H1 (cell line): ENCODE measurements at regions not wholly inside any gene's neighbourhood (a gene's known extent, or its start where the extent isn't known, plus 50 kb on each side); places are given as distances from the start of the nearest gene placed in this dataset.
A peak's percentile ranks its signal among the peaks of the same experiment; 100 is the strongest.

Experiments used
- CTCF ChIA-PET: fragments of 300-600 bp; sonication (Branson Sonifier 250); formaldehyde crosslinking; loops from one replicate; lab custom pipeline; 2021; ENCODE audit not compliant: partially characterized antibody; lab: Charles Lee
- POLR2A ChIA-PET: fragments of 300-600 bp; sonication (Branson Sonifier 250); formaldehyde crosslinking; loops from one replicate; lab custom pipeline; 2021; ENCODE audit warnings: inconsistent platforms; ENCODE audit not compliant: partially characterized antibody; lab: Charles Lee
- DNase-seq, 2 experiments: peaks; one replicate each; pipeline versions ENCODE4 v3.0.0 to v3.0.0-alpha.2; 2010 to 2022; ENCODE audit warnings: low spot score in 2 of 2, low read depth in 1 of 2, mixed read lengths in 1 of 2
- FAIRE-seq: peaks from 2 replicates; lab custom pipeline; 2011; peaks lifted over from hg19 to GRCh38; lab: Jason Lieb, UNC
- H2AFZ ChIP-seq: 2 replicates; pipeline ENCODE4 v1.8.1; 2012; ENCODE audit warnings: low read length, inconsistent platforms
- H2AK5ac ChIP-seq: 2 replicates; pipeline ENCODE4 v1.6.1; 2013; ENCODE audit warnings: low read depth, low read length
- H2BK120ac ChIP-seq: replicated peaks from 2 replicates; pipeline ENCODE3; 2013; ENCODE audit warnings: low read depth, low read length, inconsistent platforms
- H2BK12ac ChIP-seq: 2 replicates; pipeline ENCODE4 v1.6.1; 2013; ENCODE audit warnings: low read depth, low read length
- H2BK15ac ChIP-seq: 2 replicates; pipeline ENCODE4 v1.6.1; 2013; ENCODE audit warnings: low read length
- H2BK20ac ChIP-seq: 2 replicates; pipeline ENCODE4 v1.6.1; 2013; ENCODE audit warnings: low read length
- H2BK5ac ChIP-seq: 2 replicates; pipeline ENCODE4 v1.6.1; 2013; ENCODE audit warnings: low read depth, low read length
- H3K14ac ChIP-seq: 2 replicates; pipeline ENCODE4 v1.6.1; 2013; ENCODE audit warnings: inconsistent platforms; ENCODE audit not compliant: insufficient read length
- H3K18ac ChIP-seq: 2 replicates; pipeline ENCODE4 v1.6.1; 2013; ENCODE audit warnings: low read length; ENCODE audit errors: extremely low read depth
- H3K23ac ChIP-seq: 2 replicates; pipeline ENCODE4 v1.6.1; 2013; ENCODE audit warnings: inconsistent platforms; ENCODE audit not compliant: insufficient read length
- H3K23me2 ChIP-seq: 2 replicates; pipeline ENCODE4 v1.6.1; 2013; ENCODE audit warnings: low read depth, low read length
- H3K27ac ChIP-seq: 2 replicates; pipeline ENCODE4 v1.6.1; 2011; ENCODE audit warnings: low read depth, low read length, inconsistent platforms
- H3K27me3 ChIP-seq, 4 experiments: replicated peaks in 1 of 4; 1 replicate in 1 of 4; 2 replicates in 3 of 4; pipeline versions ENCODE4 v1.6.1 to v1.8.1; 2011 to 2013; ENCODE audit warnings: low read length in 3 of 4, mild to moderate bottlenecking in 3 of 4, inconsistent platforms in 2 of 4, mixed read lengths in 2 of 4, moderate library complexity in 1 of 4; ENCODE audit not compliant: control insufficient read depth in 3 of 4, insufficient read depth in 3 of 4; ENCODE audit errors: extremely low read depth in 1 of 4
- H3K36me3 ChIP-seq, 4 experiments: 2 replicates each; pipeline versions ENCODE4 v1.6.1 to v1.8.1; 2011 to 2013; ENCODE audit warnings: mild to moderate bottlenecking in 4 of 4, low read length in 3 of 4, moderate library complexity in 2 of 4, control low read depth in 1 of 4, inconsistent platforms in 1 of 4; ENCODE audit not compliant: insufficient read depth in 4 of 4, control insufficient read depth in 2 of 4
- H3K4ac ChIP-seq: replicated peaks from 2 replicates; pipeline ENCODE3; 2013; ENCODE audit warnings: low read length, low read depth, mixed read lengths, inconsistent platforms; ENCODE audit not compliant: insufficient read length
- H3K4me1 ChIP-seq, 4 experiments: replicated peaks in 1 of 4; 1 replicate in 1 of 4; 2 replicates in 3 of 4; pipeline versions ENCODE4 v1.6.1 to v1.8.1; 2011 to 2013; ENCODE audit warnings: low read length in 3 of 4, inconsistent platforms in 2 of 4, mixed read lengths in 1 of 4; ENCODE audit not compliant: insufficient read depth in 4 of 4, control insufficient read depth in 3 of 4
- H3K4me2 ChIP-seq, 2 experiments: 2 replicates each; pipeline versions ENCODE4 v1.6.1 to v1.8.1; 2011 to 2013; ENCODE audit warnings: low read depth in 2 of 2, low read length in 2 of 2, control low read depth in 1 of 2, inconsistent platforms in 1 of 2, mild to moderate bottlenecking in 1 of 2; ENCODE audit not compliant: insufficient read depth in 1 of 2
- H3K4me3 ChIP-seq, 4 experiments: fragments of 200-600, 300-600 bp in 1 of 4; sonication (generic), shearing (Covaris generic), sonication (Bioruptor Twin) in 1 of 4; 2 replicates each; pipeline versions ENCODE4 v1.5.1 to v1.8.1; 2011 to 2016; ENCODE audit warnings: low read length in 4 of 4, low read depth in 3 of 4, control low read depth in 2 of 4, inconsistent platforms in 2 of 4, mild to moderate bottlenecking in 2 of 4, mixed read lengths in 1 of 4, moderate library complexity in 1 of 4; ENCODE audit not compliant: insufficient read depth in 2 of 4; ENCODE audit errors: extremely low read depth in 1 of 4
- H3K56ac ChIP-seq: replicated peaks from 2 replicates; pipeline ENCODE3; 2013; ENCODE audit warnings: low read depth, mild to moderate bottlenecking, mixed read lengths, low read length, inconsistent platforms; ENCODE audit not compliant: insufficient read length
- H3K79me1 ChIP-seq: 2 replicates; pipeline ENCODE4 v1.6.1; 2013; ENCODE audit warnings: low read depth, low read length, control low read depth
- H3K79me2 ChIP-seq, 2 experiments: 2 replicates each; pipeline versions ENCODE4 v1.6.1 to v1.8.1; 2012 to 2013; ENCODE audit warnings: low read length in 2 of 2, mild to moderate bottlenecking in 2 of 2, inconsistent platforms in 1 of 2; ENCODE audit not compliant: insufficient read depth in 2 of 2, control insufficient read depth in 1 of 2
- H3K9ac ChIP-seq, 4 experiments: replicated peaks in 1 of 4; 1 replicate in 1 of 4; 2 replicates in 3 of 4; pipeline versions ENCODE4 v1.6.1 to v1.8.1; 2011 to 2013; ENCODE audit warnings: low read depth in 3 of 4, low read length in 3 of 4, control low read depth in 2 of 4, mild to moderate bottlenecking in 2 of 4, moderate library complexity in 2 of 4, inconsistent platforms in 1 of 4; ENCODE audit errors: extremely low read depth in 1 of 4
- H3K9me3 ChIP-seq, 2 experiments: 2 replicates each; pipeline versions ENCODE4 v1.6.1 to v1.8.1; 2012 to 2013; ENCODE audit warnings: mild to moderate bottlenecking in 2 of 2, moderate library complexity in 2 of 2, control low read depth in 1 of 2, inconsistent platforms in 1 of 2, low read depth in 1 of 2, low read length in 1 of 2, mixed read lengths in 1 of 2; ENCODE audit not compliant: insufficient read depth in 2 of 2
- H4K20me1 ChIP-seq, 2 experiments: replicated peaks in 1 of 2; 2 replicates each; pipeline versions ENCODE3 to v1.8.1; 2011 to 2013; ENCODE audit warnings: inconsistent platforms in 2 of 2, low read length in 2 of 2, mild to moderate bottlenecking in 1 of 2; ENCODE audit not compliant: insufficient read depth in 2 of 2, control insufficient read depth in 1 of 2
- H4K5ac ChIP-seq: 2 replicates; pipeline ENCODE4 v1.6.1; 2013; ENCODE audit warnings: low read length, low read depth, mixed read lengths, inconsistent platforms; ENCODE audit not compliant: insufficient read length
- H4K8ac ChIP-seq: 2 replicates; pipeline ENCODE4 v1.8.0; 2013; ENCODE audit warnings: mild to moderate bottlenecking, moderate library complexity, low read length, inconsistent platforms; ENCODE audit not compliant: insufficient read depth; ENCODE audit errors: extremely low read depth
- H4K91ac ChIP-seq: replicated peaks from 2 replicates; pipeline ENCODE3; 2013; ENCODE audit warnings: low read length, mixed read lengths, inconsistent platforms; ENCODE audit not compliant: insufficient read length
- CHD1 ChIP-seq: IDR thresholded peaks from 2 replicates; pipeline ENCODE4 v1.6.1; 2012; ENCODE audit warnings: low read depth, low read length, improper control_type of control experiment
- CHD2 ChIP-seq: IDR thresholded peaks from 2 replicates; pipeline ENCODE4 v1.6.1; 2012; ENCODE audit warnings: low read length, improper control_type of control experiment
- EP300 ChIP-seq, 2 experiments: IDR thresholded peaks; 1 replicate in 1 of 2; 2 replicates in 1 of 2; pipeline ENCODE4 v1.6.1; 2011 to 2012; ENCODE audit warnings: low read depth in 2 of 2, low read length in 2 of 2, mild to moderate bottlenecking in 2 of 2, borderline replicate concordance in 1 of 2, inconsistent platforms in 1 of 2, moderate library complexity in 1 of 2
- GTF2F1 ChIP-seq: IDR thresholded peaks from 2 replicates; pipeline ENCODE4 v1.6.1; 2012; ENCODE audit warnings: low read depth, low read length, improper control_type of control experiment, borderline replicate concordance
- RAD21 ChIP-seq, 2 experiments: IDR thresholded peaks in 1 of 2; conservative IDR thresholded peaks in 1 of 2; 2 replicates each; pipeline ENCODE4 v1.6.1; 2011; ENCODE audit warnings: low read depth in 2 of 2, low read length in 2 of 2, improper control_type of control experiment in 1 of 2, inconsistent platforms in 1 of 2, mild to moderate bottlenecking in 1 of 2, moderate library complexity in 1 of 2
- RXRA ChIP-seq: IDR thresholded peaks from 2 replicates; pipeline ENCODE4 v1.6.1; 2011; ENCODE audit warnings: low read depth, mild to moderate bottlenecking, low read length, moderate library complexity; ENCODE audit not compliant: insufficient read depth
- SIRT6 ChIP-seq: IDR thresholded peaks from one replicate; pipeline ENCODE4 v1.7.1; 2012; ENCODE audit warnings: low read length, inconsistent platforms
- TAF7 ChIP-seq: optimal IDR thresholded peaks from 2 replicates; pipeline ENCODE3; 2011; ENCODE audit warnings: low read depth, mild to moderate bottlenecking, inconsistent platforms, low read length, moderate library complexity, borderline replicate concordance
- TCF12 ChIP-seq: IDR thresholded peaks from 2 replicates; pipeline ENCODE4 v1.6.1; 2011; ENCODE audit warnings: low read depth, mild to moderate bottlenecking, low read length
- WGBS, 2 experiments: shearing (Covaris generic) in 1 of 2; methylation state at CpG; one replicate each; pipeline versions ENCODE4 v1.1.6 to v1.1.7; 2013 to 2015; ENCODE audit warnings: low lambda C conversion rate in 2 of 2, mixed read lengths in 2 of 2, inconsistent platforms in 1 of 2, low coverage in 1 of 2, missing lambda C conversion rate in 1 of 2; ENCODE audit not compliant: insufficient replicate concordance in 2 of 2, insufficient coverage in 1 of 2, insufficient read length in 1 of 2; ENCODE audit errors: extremely low coverage in 1 of 2, missing lambda C conversion rate in 1 of 2; 5-methylcytosine and 5-hydroxymethylcytosine counted together

DNA sequence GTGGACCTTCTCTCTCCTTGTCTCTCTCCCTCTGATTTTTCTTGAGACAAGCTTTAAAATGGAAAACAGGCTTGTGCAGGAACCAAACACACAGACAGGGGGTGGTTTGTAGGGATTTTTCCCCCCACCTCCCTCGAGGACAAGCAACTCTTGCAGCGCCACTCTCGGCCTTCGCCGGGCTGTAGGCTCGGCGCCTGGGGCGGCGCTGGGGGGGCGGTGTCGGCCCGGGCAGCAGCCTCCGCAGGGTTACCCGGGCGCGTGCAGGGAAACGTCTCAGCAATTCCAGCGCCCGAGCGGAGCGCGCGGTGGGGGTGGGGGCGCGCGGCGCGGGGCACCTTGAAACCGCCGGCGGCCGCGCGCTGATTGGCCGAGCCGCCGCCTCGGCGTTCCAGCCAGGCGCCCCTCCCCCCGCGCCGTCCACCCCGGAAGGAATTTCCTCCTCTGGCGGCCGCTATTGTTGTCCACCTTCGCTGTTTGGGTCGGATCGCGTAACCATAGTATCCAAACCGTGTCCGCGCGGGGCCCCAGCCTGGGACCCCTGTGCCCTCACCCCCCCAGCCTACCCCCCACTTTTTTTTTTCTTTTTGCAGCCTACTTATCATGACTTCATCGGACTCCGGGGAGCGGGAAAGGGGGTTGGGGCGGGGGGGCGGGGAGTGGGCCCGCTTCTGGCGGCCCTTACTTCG is 59.8 kb upstream of the ACOT11 start:
- WGBS, 2 experiments: 0% methylated on average over 1 of the region's 62 CpGs; no CpG with 5 or more reads in 1 of the 2 experiments
- ChIA-PET CTCF (interaction anchor here (0.8 to 3.3 kb wide), 12 partner anchors 81 to 366 kb away, joined by 3 to 20 read pairs (median 4); partner anchors contain the start of gene SSBP3), POLR2A (interaction anchor here (0.7 to 8.3 kb wide), 20 partner anchors 9 to 366 kb away, joined by 3 to 216 read pairs (median 3); partner anchors contain the start of gene SSBP3)
- Histone ChIP-seq H3K4me3 (peak overlapping the region; percentile 24 to 69 (median 54); a peak in 7 of 8 replicates), H2BK5ac (peak overlapping the region; percentile 98), H3K79me1 (no peaks in the 10 kb centered on the region), H3K18ac (peak overlapping the region; percentile 98), H3K27ac (peak overlapping the region; percentile 96), H3K23ac (no peak overlapping the region), H3K14ac (no peak overlapping the region), H3K56ac (no peak overlapping the region), H3K4ac (peak overlapping the region; percentile 2), H3K9me3 (no peaks in the 10 kb centered on the region), H3K23me2 (peaks cover 15% of the 10 kb centered on the region; the same call in 1 of the 2 replicates), H3K4me2 (peak overlapping the region; percentile 91 to 94), H2BK15ac (peak overlapping the region; percentile 61; the same call in 1 of the 2 replicates), H4K91ac (peak overlapping the region; percentile 93), H2AK5ac (peak overlapping the region; percentile 98; the same call in 1 of the 2 replicates), H4K5ac (no peak overlapping the region), H3K4me1 (peaks cover 7 to 22% (median 15%) of the 10 kb centered on the region in 4 experiments), H3K36me3 (no peaks in the 10 kb centered on the region), H3K9ac (peak overlapping the region in 3 of 4 experiments; percentile 46 to 85 (median 59); a peak in 5 of 7 replicates), H2AFZ (no peak overlapping the region), H3K79me2 (no peaks in the 10 kb centered on the region), H2BK120ac (peak overlapping the region; percentile 88), H2BK12ac (peak overlapping the region; percentile 92), H3K27me3 (peaks cover 0 to 18% (median 11%) of the 10 kb centered on the region in 4 experiments; a peak in 6 of 7 replicates), H4K8ac (no peak overlapping the region), H2BK20ac (peak overlapping the region; percentile 80; the same call in 1 of the 2 replicates), H4K20me1 (no peaks in the 10 kb centered on the region)
- DNase-seq: peak; percentile 73 to 93
- no peak for FAIRE-seq
- no peak for TF ChIP-seq CHD1
- peak; percentile 96 to 97; a peak in 2 of 3 replicates for TF ChIP-seq EP300 (IDR thresholded peaks at IDR 0.05; ENCODE audit: borderline replicate concordance in 1 of 2, low read depth in 2 of 2, low read length in 2 of 2)
- TF ChIP-seq TAF7: no peak
- peak in 1 of 2 experiments; percentile 55 for TF ChIP-seq RAD21 (IDR thresholded peaks at IDR 0.05 in 1 of 2, conservative IDR thresholded peaks at IDR 0.05 in 1 of 2; ENCODE audit: low read depth in 2 of 2, low read length in 2 of 2)
- TF ChIP-seq TCF12: peak; percentile 79; the same call in 1 of the 2 replicates
- no peak for TF ChIP-seq GTF2F1
- no peak for TF ChIP-seq SIRT6
- TF ChIP-seq RXRA: 0 out of 2 replicates have a peak, but pooled peaks have one; percentile 10
- 0 out of 2 replicates have a peak, but pooled peaks have one; percentile 37 for TF ChIP-seq CHD2
